ENCODE measurements at regions not wholly inside any gene's neighbourhood (a gene's known extent, or its start where the extent isn't known, plus 50 kb on each side); places are given as distances from the start of the nearest gene placed in this dataset.

- no peak overlapping the region for H3K14ac ChIP-seq (replicated peaks; ENCODE audit: low read depth, low read length)
- H3K27me3 ChIP-seq (ENCODE audit: control insufficient read depth, insufficient read depth, low read length), result no peaks in the 10 kb centered on the region
- no peaks in the 10 kb centered on the region for H3K79me1 ChIP-seq (ENCODE audit: low read depth in 1 of 2, low read length in 2 of 2)
- dilution Hi-C loops (cut with HindIII; ENCODE audit: low sequenced_read_pairs, unreplicated experiment), result no loop called here
- no peak overlapping the region for H2AFZ ChIP-seq (replicated peaks; ENCODE audit: low read length, poor library complexity)
- H3K36me3 ChIP-seq (ENCODE audit: control insufficient read depth, insufficient read depth, low read length), result no peaks in the 10 kb centered on the region
- no peak overlapping the region for H3K9ac ChIP-seq (ENCODE audit: low read depth, low read length)
- H2BK120ac ChIP-seq (ENCODE audit: low read depth, low read length), result no peak overlapping the region
- H3K27ac ChIP-seq (ENCODE audit: insufficient read depth, low read length), result no peak overlapping the region
- H2BK20ac ChIP-seq (ENCODE audit: low read depth, low read length), result no peak overlapping the region
- no peak overlapping the region for H3K4me2 ChIP-seq (ENCODE audit: low read depth, low read length)
- H3K23ac ChIP-seq (ENCODE audit: low read depth, low read length), result no peak overlapping the region
- intact Hi-C loops (cut with micrococcal nuclease), result no loop called here
- H3K9me1 ChIP-seq (ENCODE audit: insufficient read depth, low read length), result no peaks in the 10 kb centered on the region
- no peaks in the 10 kb centered on the region for H3K9me3 ChIP-seq (ENCODE audit: control insufficient read depth, insufficient read depth, low read length)
- peak; percentile 50 for DNase-seq
- no peak overlapping the region for H4K5ac ChIP-seq (ENCODE audit: low read depth, low read length)
- in situ Hi-C loops (cut with MboI; ENCODE audit: low sequenced_read_pairs), result no loop called here
- no peak overlapping the region for H3K18ac ChIP-seq (ENCODE audit: low read depth, low read length)
- ChIA-PET POLR2A (ENCODE audit: unreplicated experiment) (no interaction called here), CTCF (no interaction called here)
- no peak overlapping the region for H2AK5ac ChIP-seq (ENCODE audit: low read depth, low read length)
- H4K20me1 ChIP-seq (ENCODE audit: insufficient read depth, low read length), result no peaks in the 10 kb centered on the region
- no peak overlapping the region for H2AK9ac ChIP-seq (replicated peaks; ENCODE audit: low read depth, low read length, poor library complexity)
- no peak overlapping the region for H4K8ac ChIP-seq (ENCODE audit: low read depth in 2 of 2, low read length in 2 of 2)
- H2BK15ac ChIP-seq (ENCODE audit: low read depth, low read length), result no peak overlapping the region
- no peak overlapping the region for H4K91ac ChIP-seq (ENCODE audit: insufficient read depth, low read depth, low read length)
- no CpG with 5 or more reads among the region's 6 CpGs for WGBS, 2 experiments (ENCODE audit: extremely low coverage in 2 of 2, insufficient read length in 1 of 2)
- no peak overlapping the region for H3K4ac ChIP-seq (ENCODE audit: low read depth, low read length)
- TF ChIP-seq ELK1 (IDR thresholded peaks at IDR 0.05; ENCODE audit: borderline replicate concordance, low read depth, low read length) (no peak), POLR2A (IDR thresholded peaks at IDR 0.05; ENCODE audit: low read depth, low read length) (no peak), CEBPB (IDR thresholded peaks at IDR 0.05; ENCODE audit: low read depth, low read length) (no peak), FOS (IDR thresholded peaks at IDR 0.05; ENCODE audit: low read depth, low read length) (no peak), NFE2L2 (IDR thresholded peaks at IDR 0.05; ENCODE audit: low read depth, low read length) (no peak), SMC3 (IDR thresholded peaks at IDR 0.05; ENCODE audit: low read depth, low read length) (no peak), MAFK (IDR thresholded peaks at IDR 0.05; ENCODE audit: low read depth, low read length) (no peak), RAD21 (IDR thresholded peaks at IDR 0.05; ENCODE audit: low read length) (no peak), USF2 (IDR thresholded peaks at IDR 0.05; ENCODE audit: low read depth, low read length) (no peak), RFX5 (IDR thresholded peaks at IDR 0.05; ENCODE audit: low read depth, low read length) (no peak), BHLHE40 (IDR thresholded peaks at IDR 0.05; ENCODE audit: low read depth, low read length) (no peak), MAZ (IDR thresholded peaks at IDR 0.05; ENCODE audit: borderline replicate concordance, low read depth, low read length) (no peak), CTCF (conservative IDR thresholded peaks at IDR 0.05; ENCODE audit: low read depth, low read length) (no peak), MXI1 (IDR thresholded peaks at IDR 0.05; ENCODE audit: borderline replicate concordance, low read depth, low read length) (no peak), CHD1 (IDR thresholded peaks at IDR 0.05; ENCODE audit: low read depth, low read length) (no peak), RCOR1 (IDR thresholded peaks at IDR 0.05; ENCODE audit: insufficient replicate concordance, low read length) (no peak)
- ATAC-seq (ENCODE audit: low read depth), result no peak
- no peak overlapping the region for H3K4me3 ChIP-seq (ENCODE audit: insufficient read depth, low read depth, low read length)
- H3K56ac ChIP-seq (ENCODE audit: extremely low read depth, insufficient read depth, low read length), result no peak overlapping the region
- H2BK5ac ChIP-seq (ENCODE audit: low read depth, low read length, poor library complexity, severe bottlenecking), result no peak overlapping the region
- peaks cover 1% of the 10 kb centered on the region; the same call in 1 of the 2 replicates for H3K4me1 ChIP-seq (ENCODE audit: control insufficient read depth, insufficient read depth, low read length)
- BruUV-seq (replicated peaks), result no TSS peak
These were observed 51.3 kb upstream of the PIK3CG start for GRCh38 chr7:106813705-106814305.
